HCT116 (cell line): ENCODE measurements at regions not wholly inside any gene's neighbourhood (a gene's known extent, or its start where the extent isn't known, plus 50 kb on each side); places are given as distances from the start of the nearest gene placed in this dataset.

Experiments used
- ATAC-seq: fragments of 200-7000 bp; cut with Tn5 transposase; 2 replicates; pipeline ENCODE4 v1.9.1; 2020; ENCODE audit warnings: mild to moderate bottlenecking, moderate library complexity
- BruUV-seq: library from RNA; stranded (reverse); fragments of 400-500 nt; replicated peaks from 2 replicates; lab custom pipeline; 2021; lab: Mats Ljungman, UMichigan
- CTCF ChIA-PET: fragments of 300-600 bp; sonication (Branson Sonifier 250); formaldehyde crosslinking; loops from one replicate; lab custom pipeline; 2021; ENCODE audit warnings: antibody characterized with exemption; lab: Charles Lee
- POLR2A ChIA-PET: fragments of 300-600, 350-600 bp; sonication (Branson Sonifier 250); formaldehyde crosslinking; loops from one replicate; lab custom pipeline; 2021; ENCODE audit warnings: antibody characterized with exemption; lab: Charles Lee
- RAD21 ChIA-PET, 2 experiments: fragments of 300-600 bp; sonication (Branson Sonifier 250); formaldehyde crosslinking; loops; one replicate each; lab custom pipeline; 2023; ENCODE audit warnings: low total read pairs in 2 of 2; ENCODE audit not compliant: uncharacterized antibody in 2 of 2, unreplicated experiment in 2 of 2, low non-redundant PET in 1 of 2; lab: Charles Lee
- DNase-seq: peaks from one replicate; pipeline ENCODE4 v3.0.0-alpha.2; 2010; ENCODE audit warnings: low read depth, low spot score
- H2AFZ ChIP-seq: fragments of 200-600 bp; shearing (Covaris generic), sonication (generic); 2 replicates; pipeline ENCODE4 v1.6.1; 2017; ENCODE audit warnings: low read depth, mixed run types, mixed read lengths, antibody characterized with exemption, low read length; ENCODE audit not compliant: poor library complexity, severe bottlenecking
- H3K27ac ChIP-seq: 2 replicates; pipeline ENCODE4 v1.5.1; 2012; ENCODE audit warnings: low read depth, low read length
- H3K27me3 ChIP-seq: fragments of 200-600 bp; sonication (generic); 2 replicates; pipeline ENCODE4 v1.6.1; 2016; ENCODE audit warnings: mixed run types, low read length, mixed read lengths; ENCODE audit not compliant: insufficient read depth
- H3K36me3 ChIP-seq, 2 experiments: fragments of 200-500 bp in 1 of 2; fragments of 200-600 bp in 1 of 2; sonication (Bioruptor generic) in 1 of 2; sonication (generic) in 1 of 2; 2 replicates each; pipeline versions ENCODE4 v1.5.1 to v1.6.1; 2014 to 2016; ENCODE audit warnings: low read length in 2 of 2, inconsistent platforms in 1 of 2, mixed read lengths in 1 of 2, mixed run types in 1 of 2; ENCODE audit not compliant: insufficient read depth in 2 of 2, control insufficient read depth in 1 of 2
- H3K4me1 ChIP-seq, 2 experiments: fragments of 200-600 bp in 1 of 2; sonication (generic) in 1 of 2; 2 replicates each; pipeline versions ENCODE4 v1.5.1 to v1.6.1; 2012 to 2017; ENCODE audit warnings: low read length in 2 of 2, inconsistent platforms in 1 of 2, mild to moderate bottlenecking in 1 of 2, mixed read lengths in 1 of 2, mixed run types in 1 of 2, moderate library complexity in 1 of 2; ENCODE audit not compliant: insufficient read depth in 2 of 2, control insufficient read depth in 1 of 2
- H3K4me2 ChIP-seq: fragments of 200-600 bp; sonication (generic); 2 replicates; pipeline ENCODE4 v1.6.1; 2017; ENCODE audit warnings: mixed run types, low read length, mixed read lengths
- H3K4me3 ChIP-seq, 2 experiments: fragments of 200-600 bp in 1 of 2; sonication (generic) in 1 of 2; replicated peaks in 1 of 2; 2 replicates each; pipeline ENCODE4 v1.5.1; 2011 to 2016; ENCODE audit warnings: low read length in 2 of 2, control low read depth in 1 of 2, low read depth in 1 of 2, mild to moderate bottlenecking in 1 of 2, mixed read lengths in 1 of 2, mixed run types in 1 of 2
- H3K79me2 ChIP-seq: fragments of 200-600 bp; sonication (generic); 2 replicates; pipeline ENCODE4 v1.6.1; 2017; ENCODE audit warnings: mild to moderate bottlenecking, mixed run types, low read length, moderate library complexity, mixed read lengths; ENCODE audit not compliant: insufficient read depth
- H3K9ac ChIP-seq: fragments of 200-600 bp; sonication (generic); 2 replicates; pipeline ENCODE4 v1.6.1; 2016; ENCODE audit warnings: low read length, mixed read lengths
- H3K9me2 ChIP-seq: fragments of 200-600 bp; sonication (generic), shearing (Covaris generic); 2 replicates; pipeline ENCODE4 v1.6.1; 2017; ENCODE audit warnings: mixed run types, mild to moderate bottlenecking, moderate library complexity; ENCODE audit not compliant: insufficient read depth
- H3K9me3 ChIP-seq, 2 experiments: fragments of 200-500 bp in 1 of 2; fragments of 200-600 bp in 1 of 2; sonication (Bioruptor generic) in 1 of 2; sonication (generic) in 1 of 2; 2 replicates each; pipeline ENCODE4 v1.6.1; 2014 to 2017; ENCODE audit warnings: low read length in 2 of 2, mixed read lengths in 2 of 2, inconsistent platforms in 1 of 2, low read depth in 1 of 2, mild to moderate bottlenecking in 1 of 2, mixed run types in 1 of 2, moderate library complexity in 1 of 2; ENCODE audit not compliant: control insufficient read depth in 1 of 2, insufficient read depth in 1 of 2
- H4K20me1 ChIP-seq: fragments of 200-600 bp; sonication (generic), shearing (Covaris generic); 2 replicates; pipeline ENCODE4 v1.6.1; 2017; ENCODE audit warnings: mixed run types, mild to moderate bottlenecking, moderate library complexity; ENCODE audit not compliant: insufficient read depth
- ATF3 ChIP-seq: IDR thresholded peaks from 2 replicates; pipeline ENCODE4 v1.6.1; 2012
- CBX3 ChIP-seq: IDR thresholded peaks from 2 replicates; pipeline ENCODE4 v1.6.1; 2012; ENCODE audit warnings: low read depth
- CEBPB ChIP-seq: IDR thresholded peaks from 2 replicates; pipeline ENCODE4 v1.6.1; 2012; ENCODE audit warnings: low read depth
- EGR1 ChIP-seq: IDR thresholded peaks from 2 replicates; pipeline ENCODE4 v1.6.1; 2012; ENCODE audit warnings: low read depth
- EZH2phosphoT487 ChIP-seq: fragments of 200-600 bp; IDR thresholded peaks from 2 replicates; pipeline ENCODE4 v1.6.1; 2018; ENCODE audit warnings: antibody characterized with exemption, borderline replicate concordance
- FOSL1 ChIP-seq: IDR thresholded peaks from 2 replicates; pipeline ENCODE4 v1.6.1; 2012; ENCODE audit warnings: low read depth
- JUND ChIP-seq: IDR thresholded peaks from 2 replicates; pipeline ENCODE4 v1.6.1; 2012
- MAX ChIP-seq: IDR thresholded peaks from 2 replicates; pipeline ENCODE4 v1.6.1; 2012
- POLR2A ChIP-seq: IDR thresholded peaks from 2 replicates; pipeline ENCODE4 v1.7.0; 2011; ENCODE audit warnings: borderline replicate concordance; ENCODE audit not compliant: insufficient read depth, insufficient read length; ENCODE audit errors: extremely low read depth
- POLR2AphosphoS5 ChIP-seq: IDR thresholded peaks from 2 replicates; pipeline ENCODE4 v1.6.1; 2011; ENCODE audit warnings: mild to moderate bottlenecking, low read depth, low read length, moderate library complexity
- SRF ChIP-seq: IDR thresholded peaks from 2 replicates; pipeline ENCODE4 v1.6.1; 2012; ENCODE audit warnings: low read depth
- TCF7L2 ChIP-seq: IDR thresholded peaks from 2 replicates; pipeline ENCODE4 v1.7.0; 2011; ENCODE audit warnings: borderline replicate concordance, inconsistent platforms; ENCODE audit not compliant: insufficient read depth, insufficient read length; ENCODE audit errors: extremely low read depth
- YY1 ChIP-seq: IDR thresholded peaks from 2 replicates; pipeline ENCODE4 v1.6.1; 2011; ENCODE audit warnings: low read length, low read depth, moderate library complexity, mild to moderate bottlenecking; ENCODE audit not compliant: insufficient replicate concordance; ENCODE audit errors: extremely low read depth
- ZBTB33 ChIP-seq: IDR thresholded peaks from 2 replicates; pipeline ENCODE4 v1.6.1; 2011; ENCODE audit warnings: mild to moderate bottlenecking, low read length, moderate library complexity; ENCODE audit not compliant: insufficient replicate concordance; ENCODE audit errors: extremely low read depth
- ZNF274 ChIP-seq: fragments of 200-500 bp; sonication (Bioruptor generic); IDR thresholded peaks from 2 replicates; pipeline ENCODE4 v1.6.1; 2014; ENCODE audit warnings: mild to moderate bottlenecking, low read depth, low read length, inconsistent platforms
- intact Hi-C: fragments of 100-400 bp; cut with micrococcal nuclease; formaldehyde crosslinking; loops from 2 replicates; pipeline ENCODE4 v1.10.0; 2022
- TF ChIP-seq, protein P1 (sequence below): IDR thresholded peaks from 2 replicates; pipeline ENCODE4 v1.6.1; 2012; ENCODE audit warnings: low read depth

GRCh38 chr4:82213485-82214417 lies 160.0 kb downstream of the HNRNPD start:
- H3K9me2 ChIP-seq, result no peaks in the 10 kb centered on the region
- no peak overlapping the region for H3K9ac ChIP-seq
- intact Hi-C loops, result no loop called here
- no peaks in the 10 kb centered on the region for H4K20me1 ChIP-seq
- TF ChIP-seq SRF, result no peak
- TF ChIP-seq, protein P1, sequence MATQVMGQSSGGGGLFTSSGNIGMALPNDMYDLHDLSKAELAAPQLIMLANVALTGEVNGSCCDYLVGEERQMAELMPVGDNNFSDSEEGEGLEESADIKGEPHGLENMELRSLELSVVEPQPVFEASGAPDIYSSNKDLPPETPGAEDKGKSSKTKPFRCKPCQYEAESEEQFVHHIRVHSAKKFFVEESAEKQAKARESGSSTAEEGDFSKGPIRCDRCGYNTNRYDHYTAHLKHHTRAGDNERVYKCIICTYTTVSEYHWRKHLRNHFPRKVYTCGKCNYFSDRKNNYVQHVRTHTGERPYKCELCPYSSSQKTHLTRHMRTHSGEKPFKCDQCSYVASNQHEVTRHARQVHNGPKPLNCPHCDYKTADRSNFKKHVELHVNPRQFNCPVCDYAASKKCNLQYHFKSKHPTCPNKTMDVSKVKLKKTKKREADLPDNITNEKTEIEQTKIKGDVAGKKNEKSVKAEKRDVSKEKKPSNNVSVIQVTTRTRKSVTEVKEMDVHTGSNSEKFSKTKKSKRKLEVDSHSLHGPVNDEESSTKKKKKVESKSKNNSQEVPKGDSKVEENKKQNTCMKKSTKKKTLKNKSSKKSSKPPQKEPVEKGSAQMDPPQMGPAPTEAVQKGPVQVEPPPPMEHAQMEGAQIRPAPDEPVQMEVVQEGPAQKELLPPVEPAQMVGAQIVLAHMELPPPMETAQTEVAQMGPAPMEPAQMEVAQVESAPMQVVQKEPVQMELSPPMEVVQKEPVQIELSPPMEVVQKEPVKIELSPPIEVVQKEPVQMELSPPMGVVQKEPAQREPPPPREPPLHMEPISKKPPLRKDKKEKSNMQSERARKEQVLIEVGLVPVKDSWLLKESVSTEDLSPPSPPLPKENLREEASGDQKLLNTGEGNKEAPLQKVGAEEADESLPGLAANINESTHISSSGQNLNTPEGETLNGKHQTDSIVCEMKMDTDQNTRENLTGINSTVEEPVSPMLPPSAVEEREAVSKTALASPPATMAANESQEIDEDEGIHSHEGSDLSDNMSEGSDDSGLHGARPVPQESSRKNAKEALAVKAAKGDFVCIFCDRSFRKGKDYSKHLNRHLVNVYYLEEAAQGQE, result no peak
- TF ChIP-seq EZH2phosphoT487, result no peak
- TF ChIP-seq MAX, result no peak
- no peak for TF ChIP-seq POLR2A
- no peak for TF ChIP-seq JUND
- no peak for TF ChIP-seq ATF3
- no peak for TF ChIP-seq POLR2AphosphoS5
- no peak for TF ChIP-seq EGR1
- TF ChIP-seq ZBTB33, result no peak
- TF ChIP-seq YY1, result no peak
- TF ChIP-seq ZNF274, result no peak
- TF ChIP-seq TCF7L2, result no peak
- TF ChIP-seq CBX3, result no peak
- TF ChIP-seq CEBPB, result no peak
- no peak for TF ChIP-seq FOSL1
- H3K4me3 ChIP-seq, result no peak overlapping the region
- BruUV-seq, result no TSS peak
- peaks cover 36% of the 10 kb centered on the region for H3K27me3 ChIP-seq
- no peaks in the 10 kb centered on the region for H3K36me3 ChIP-seq
- DNase-seq (no peak), ATAC-seq (no peak)
- no peaks in the 10 kb centered on the region for H3K4me1 ChIP-seq
- ChIA-PET CTCF (no interaction called here), POLR2A (no interaction called here), RAD21 (no interaction called here)
- no peaks in the 10 kb centered on the region for H3K9me3 ChIP-seq
- no peak overlapping the region for H3K4me2 ChIP-seq
- no peak overlapping the region for H2AFZ ChIP-seq
- H3K79me2 ChIP-seq, result no peaks in the 10 kb centered on the region
- H3K27ac ChIP-seq, result no peak overlapping the region
